GM12891 (cell line): ENCODE measurements at regions not wholly inside any gene's neighbourhood (a gene's known extent, or its start where the extent isn't known, plus 50 kb on each side); places are given as distances from the start of the nearest gene placed in this dataset.

Experiments
- PAX5 ChIP-seq: IDR thresholded peaks from 2 replicates; pipeline ENCODE4 v1.6.1; 2011; ENCODE audit warnings: low read length, moderate library complexity, mild to moderate bottlenecking; ENCODE audit not compliant: insufficient read depth, severe bottlenecking
- POLR2A ChIP-seq: IDR thresholded peaks from 2 replicates; pipeline ENCODE4 v1.6.1; 2011; ENCODE audit warnings: low read depth, low read length, control low read depth
- POLR2AphosphoS5 ChIP-seq: IDR thresholded peaks from 2 replicates; pipeline ENCODE4 v1.6.1; 2011; ENCODE audit warnings: low read depth, low read length, control low read depth
- POU2F2 ChIP-seq: IDR thresholded peaks from 2 replicates; pipeline ENCODE4 v1.6.1; 2011; ENCODE audit warnings: low read depth, mild to moderate bottlenecking, control low read depth, low read length, moderate library complexity
- SPI1 ChIP-seq: IDR thresholded peaks from 2 replicates; pipeline ENCODE4 v1.6.1; 2011; ENCODE audit warnings: low read depth, low read length, control low read depth
- TAF1 ChIP-seq: IDR thresholded peaks from 2 replicates; pipeline ENCODE4 v1.6.1; 2011; ENCODE audit warnings: low read depth, low read length, control low read depth

GRCh38 chr1:59108481-59109317 is 188.2 kb upstream of the FGGY start:
- TF ChIP-seq POLR2A, result no peak
- no peak for TF ChIP-seq PAX5
- no peak for TF ChIP-seq TAF1
- TF ChIP-seq POLR2AphosphoS5, result no peak
- TF ChIP-seq SPI1, result no peak
- no peak for TF ChIP-seq POU2F2
